Stimulated activated CD4-positive, alpha-beta T cell treated with anti-CD3 and anti-CD28 coated beads, Interleukin-15, amount 100 ng/mL, for 24 hours (primary cell): ENCODE measurements at regions not wholly inside any gene's neighbourhood (a gene's known extent, or its start where the extent isn't known, plus 50 kb on each side); places are given as distances from the start of the nearest gene placed in this dataset.
"Not testable (repeated sequence)": the region's sequence is repeated elsewhere in the genome, so short reads cannot be mapped to it uniquely, and the experiment has no call there.

ENCODE experiments used
- DNase-seq: peaks from one replicate; pipeline ENCODE4 v3.0.0-alpha.2; 2020

DNA sequence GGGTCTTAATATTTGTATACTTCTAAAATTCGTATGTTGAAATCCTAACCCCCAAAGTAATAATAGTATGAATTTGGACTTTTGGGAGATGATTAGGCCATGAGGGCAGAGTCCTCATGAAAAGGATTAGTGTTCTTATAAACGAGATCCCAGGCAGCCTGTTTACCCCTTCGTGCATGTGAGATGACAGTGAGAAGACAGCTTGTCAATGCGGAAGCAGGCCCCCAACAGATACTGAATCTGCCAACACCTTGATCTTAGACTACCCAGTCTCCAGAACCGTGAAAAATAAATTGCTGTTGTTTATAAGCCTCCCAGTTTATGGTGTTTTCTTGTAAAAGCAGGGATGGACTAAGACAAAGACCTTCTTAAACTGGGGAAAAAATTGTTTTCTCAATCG, 714.2 kb downstream of the SI start:
- no peak for DNase-seq

DNA sequence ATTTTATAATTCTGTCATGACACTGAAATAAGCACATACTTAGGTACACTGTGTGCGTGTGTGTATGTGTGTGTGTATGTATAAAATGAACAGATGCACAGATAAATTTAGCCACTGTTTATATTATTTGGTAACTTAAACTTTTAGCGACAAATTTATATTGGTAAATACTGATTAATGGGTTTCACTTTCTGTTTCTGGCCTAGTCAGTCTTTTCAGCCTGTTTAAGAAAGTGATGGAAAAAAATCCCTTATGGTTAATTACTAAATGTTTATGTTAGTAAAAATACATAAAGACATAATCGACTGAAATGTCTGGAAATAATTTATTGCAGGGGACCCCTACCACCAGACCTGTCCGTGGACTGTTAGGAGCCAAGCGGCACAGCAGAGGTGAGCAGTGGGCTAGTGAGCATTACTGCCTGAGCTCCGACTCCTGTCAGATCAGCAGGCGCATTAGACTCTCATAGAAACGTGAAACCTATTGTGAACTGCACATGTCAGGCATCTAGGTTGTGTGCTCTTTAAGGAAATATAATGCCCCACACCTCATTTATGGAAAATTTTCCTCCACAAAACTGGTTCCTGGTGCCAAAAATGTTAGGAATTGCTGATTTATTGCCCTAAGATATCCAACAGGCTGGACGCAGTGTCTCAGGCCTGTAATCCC, 717.4 kb downstream of the SI start:
- no peak for DNase-seq

DNA sequence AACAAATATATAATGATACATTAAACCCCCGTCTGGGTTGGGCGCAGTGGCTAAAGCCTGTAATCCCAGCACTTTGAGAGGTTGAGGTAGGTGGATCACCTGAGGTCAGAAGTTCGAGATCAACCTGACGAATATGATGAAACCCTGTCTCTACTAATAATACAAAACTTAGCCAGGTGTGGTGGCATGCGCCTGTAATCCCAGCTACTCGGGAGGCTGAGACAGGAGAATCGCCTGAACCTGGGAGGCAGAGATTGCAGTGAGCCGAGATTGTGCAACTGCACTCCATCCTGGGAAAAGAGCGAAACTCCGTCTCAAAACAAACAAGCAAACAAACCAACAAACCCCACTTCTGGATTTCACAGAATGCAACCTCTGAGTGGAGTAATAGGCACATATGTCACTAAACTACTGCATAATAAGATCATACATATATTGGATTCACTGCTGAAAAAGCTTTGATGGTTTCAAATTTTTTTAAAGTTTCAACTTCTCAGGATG, 718.2 kb downstream of the SI start:
- DNase-seq, result no peak

DNA sequence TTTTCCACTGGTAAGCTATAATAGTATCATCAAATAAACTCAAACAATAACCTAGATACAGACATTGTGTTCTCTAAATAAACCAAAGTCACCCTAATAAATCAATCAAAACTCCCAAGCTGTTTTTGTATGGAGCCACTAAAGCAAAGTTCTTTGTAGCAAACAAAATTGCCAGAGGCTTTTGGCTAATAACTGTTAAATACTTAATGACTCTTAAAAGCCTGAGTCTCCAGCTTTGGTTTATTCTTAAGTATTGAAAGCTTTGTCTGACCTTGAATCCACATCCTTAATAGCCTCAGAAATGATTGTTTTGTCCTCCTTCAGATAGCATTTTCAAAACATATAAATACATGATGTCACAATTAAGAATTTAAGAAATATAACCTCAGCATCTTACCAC, 725.3 kb downstream of the SI start:
- no peak for DNase-seq

DNA sequence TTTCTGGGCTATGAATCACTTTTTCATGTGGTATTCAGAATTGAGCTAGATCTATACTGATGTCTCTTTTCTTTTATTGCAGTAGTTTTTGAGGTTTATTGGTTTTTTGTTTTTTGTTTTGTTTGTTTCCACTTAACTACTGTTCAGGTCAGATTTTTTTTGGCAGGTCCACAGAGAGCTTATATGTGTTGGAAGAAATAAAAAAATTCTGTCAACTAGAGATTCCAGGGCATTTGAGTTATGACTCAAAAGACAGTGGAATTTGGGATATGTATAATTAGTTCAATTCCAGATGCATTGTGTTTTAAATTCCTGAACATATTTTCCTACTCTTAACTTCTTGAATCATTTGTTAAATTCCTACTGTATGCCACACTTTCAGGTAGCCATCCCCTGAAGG, 727.2 kb downstream of the SI start:
- DNase-seq, result no peak

DNA sequence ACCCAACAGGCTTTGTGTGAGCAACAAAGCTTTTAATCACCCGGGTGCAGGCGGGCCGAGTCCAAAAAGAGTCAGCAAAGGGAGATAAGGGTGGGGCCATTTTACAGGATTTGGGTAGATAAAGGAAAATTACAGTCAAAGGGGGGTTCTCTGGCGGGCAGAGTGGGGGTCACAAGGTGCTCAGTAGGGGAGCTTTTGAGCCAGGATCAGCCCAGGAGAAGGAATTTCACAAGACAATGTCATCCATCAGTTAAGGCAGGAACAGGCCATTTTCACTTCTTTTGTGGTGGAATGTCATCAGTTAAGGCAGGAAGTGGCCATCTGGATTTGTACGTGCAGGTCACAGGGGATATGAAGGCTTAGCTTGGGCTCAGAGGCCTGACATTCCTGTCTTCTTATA, 736.1 kb downstream of the SI start:
- not testable (repeated sequence) for DNase-seq

DNA sequence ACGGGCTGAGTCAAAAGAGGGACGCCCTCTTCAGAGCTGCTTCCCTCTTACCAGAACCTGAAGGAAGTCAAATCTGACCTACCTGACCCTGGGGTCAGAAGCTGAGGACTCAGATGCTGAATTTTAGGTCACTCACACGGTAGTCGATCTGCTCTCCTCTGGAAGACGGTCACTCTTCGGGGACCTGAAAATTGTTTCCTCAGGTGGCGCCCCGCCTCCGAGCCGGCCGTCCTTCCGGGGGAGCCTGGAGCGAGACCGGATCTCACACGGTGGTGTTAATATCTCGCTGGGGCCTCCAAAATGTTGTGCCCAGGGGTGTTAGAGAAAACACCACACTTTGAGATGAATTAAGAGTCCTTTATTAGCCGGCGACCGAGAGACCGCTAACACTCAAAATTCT, 737.2 kb downstream of the SI start:
- no peak for DNase-seq

DNA sequence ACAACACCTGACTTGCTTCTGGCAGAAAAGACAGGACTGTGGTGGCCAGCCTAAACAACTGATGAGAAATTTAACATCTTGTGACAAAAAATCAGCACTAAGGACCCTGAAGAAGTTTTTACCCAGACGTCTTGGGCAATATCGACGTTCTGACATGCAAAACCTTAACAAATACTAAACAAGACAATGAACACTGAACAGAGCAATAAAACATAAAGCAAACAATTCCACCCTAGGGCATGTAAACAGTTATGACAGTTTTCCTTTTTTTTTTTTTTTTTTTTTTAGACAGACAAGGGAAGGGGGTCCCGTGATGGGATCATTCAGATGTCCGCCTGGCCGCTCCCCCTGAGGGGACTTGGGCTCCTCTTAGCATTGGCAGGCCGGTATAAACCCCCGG, 738.0 kb downstream of the SI start:
- no peak for DNase-seq

DNA sequence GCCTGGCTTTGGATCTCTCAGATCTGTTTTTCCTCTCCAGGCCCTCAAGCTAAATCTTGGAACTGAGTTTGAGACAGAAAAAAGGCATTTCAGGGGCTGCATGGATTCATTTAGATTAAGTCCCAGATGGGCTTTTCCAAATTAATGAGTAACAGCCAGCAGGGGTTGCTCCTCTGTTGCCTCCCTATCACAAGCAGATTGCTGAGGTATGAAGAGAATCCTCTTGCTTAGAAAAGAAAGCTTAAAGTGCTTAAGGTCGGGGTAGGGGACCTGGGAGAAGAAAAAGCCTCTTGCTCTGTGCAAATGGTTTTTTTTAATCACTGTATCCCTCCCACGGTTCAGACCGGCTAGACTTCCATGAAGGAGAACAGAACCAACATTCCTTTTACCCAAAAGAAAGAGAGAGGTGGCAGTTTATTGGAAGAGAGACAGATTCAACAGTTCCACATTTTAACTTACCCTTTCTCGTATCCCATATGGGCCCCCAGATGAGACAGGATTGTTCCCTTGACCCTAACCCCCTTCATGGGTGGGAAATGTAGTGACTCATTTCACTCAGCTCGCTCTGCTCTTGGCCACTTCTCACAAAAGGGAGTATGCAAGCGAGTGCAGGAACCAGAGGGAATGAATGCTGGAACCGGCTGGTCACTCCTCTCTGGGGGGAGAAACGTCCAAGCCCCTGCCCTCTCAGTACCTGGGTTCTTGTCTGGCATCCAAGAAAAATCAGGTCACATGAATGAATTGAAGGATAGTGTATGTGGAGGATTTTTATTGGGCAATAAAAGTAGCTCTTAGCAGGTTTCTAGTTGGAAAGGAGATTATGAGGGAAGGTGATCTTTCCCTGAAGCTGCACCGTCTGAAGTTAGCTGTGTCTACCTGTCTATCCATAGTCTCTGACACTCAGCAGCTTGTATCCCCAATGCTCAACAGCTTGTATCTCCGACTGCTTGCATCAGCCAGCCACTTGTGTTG, 745.2 kb downstream of the SI start:
- DNase-seq, result no peak

DNA sequence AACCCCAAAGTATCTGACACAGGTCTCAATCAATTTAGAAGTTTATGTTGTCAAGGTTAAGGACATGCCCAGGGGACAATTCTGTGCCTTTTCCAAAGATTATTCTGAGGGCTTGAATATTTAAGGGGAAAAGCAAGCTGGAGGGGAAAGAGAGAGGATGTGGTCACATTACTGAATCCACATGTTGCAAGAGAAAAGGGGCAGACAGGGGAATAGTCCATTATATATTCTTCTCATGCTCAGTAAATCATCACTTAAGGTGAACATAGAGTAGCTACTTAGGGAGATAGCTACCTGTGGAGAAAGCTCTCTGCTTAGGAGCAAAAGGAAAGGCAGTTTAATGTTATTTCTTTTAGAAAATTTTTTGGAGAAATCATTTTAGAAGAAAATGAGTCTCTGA, 751.6 kb downstream of the SI start:
- no peak for DNase-seq

DNA sequence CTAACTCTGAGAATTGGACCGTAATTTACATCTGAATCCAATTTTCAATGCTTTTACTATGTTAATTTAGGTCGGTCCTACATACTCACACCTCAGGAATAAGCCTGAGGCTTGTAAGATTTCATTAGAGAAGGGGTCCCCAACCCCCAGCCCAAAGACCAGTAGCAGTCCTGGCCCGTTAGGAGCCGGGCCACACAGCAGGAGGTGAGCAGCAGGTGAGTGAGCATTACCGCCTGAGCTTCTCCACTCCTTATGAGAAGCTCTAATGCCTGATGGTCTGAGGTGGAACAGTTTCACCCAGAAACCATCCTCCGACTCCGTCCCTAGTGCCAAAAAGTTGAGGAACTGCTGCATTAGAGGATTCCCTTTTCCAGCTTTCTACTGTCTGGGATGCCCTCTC, 757.3 kb downstream of the SI start:
- DNase-seq, result no peak

DNA sequence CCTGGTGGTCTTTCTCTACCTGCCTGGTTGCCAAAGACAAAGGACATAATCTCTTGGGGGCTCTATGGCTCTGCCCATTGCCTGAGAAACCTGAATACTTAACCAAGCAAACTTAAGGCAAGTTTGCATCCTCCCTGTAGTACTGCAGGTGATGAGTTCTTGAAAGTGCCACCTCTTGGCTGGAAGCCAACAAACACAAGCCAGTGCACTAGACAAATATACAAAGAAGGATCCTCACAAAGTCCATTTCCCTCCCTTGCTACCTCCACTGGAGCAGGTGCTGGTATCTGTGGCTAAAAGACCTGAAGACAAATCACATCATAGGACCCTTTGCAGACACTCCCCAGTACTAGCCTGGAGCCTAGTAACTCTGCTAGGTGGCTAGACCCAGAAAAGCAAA, 772.3 kb downstream of the SI start:
- no peak for DNase-seq

DNA sequence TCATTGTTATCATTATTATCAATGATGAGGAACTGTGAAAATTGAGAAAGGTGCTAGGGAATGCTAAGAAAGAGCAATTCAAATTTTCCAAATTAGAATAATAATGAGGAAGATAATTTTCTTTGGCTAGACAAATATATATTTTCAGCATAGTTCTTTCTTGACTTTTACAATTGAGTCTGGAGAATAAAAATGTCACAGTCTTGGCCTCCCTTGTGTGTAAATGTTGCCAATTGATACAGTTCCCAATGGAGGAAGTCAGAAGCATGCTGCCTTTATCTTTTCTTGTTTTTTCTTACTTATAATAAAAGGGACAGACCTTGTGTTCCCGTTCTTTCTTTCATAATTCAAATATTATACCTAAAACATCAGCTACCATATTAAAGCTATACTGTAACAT, 774.4 kb downstream of the SI start:
- no peak for DNase-seq

DNA sequence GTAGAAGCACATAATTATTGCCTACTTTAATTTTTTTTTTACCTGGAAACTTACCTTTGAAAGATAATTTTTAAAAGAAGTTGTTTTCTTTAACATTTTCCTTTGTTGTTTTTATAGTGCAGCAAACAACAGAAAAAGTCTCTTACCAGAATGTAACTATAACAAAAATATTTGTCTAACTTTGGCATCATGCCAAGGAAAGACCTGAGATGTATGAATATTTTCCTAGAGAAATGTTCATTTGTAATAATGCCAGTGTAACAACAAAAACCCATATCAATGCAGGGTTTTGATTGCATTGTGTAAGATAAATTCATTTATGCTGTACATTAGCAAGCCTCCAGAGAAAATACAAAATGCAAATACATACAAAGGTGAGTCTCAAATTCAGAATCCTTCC, 775.7 kb downstream of the SI start:
- no peak for DNase-seq

DNA sequence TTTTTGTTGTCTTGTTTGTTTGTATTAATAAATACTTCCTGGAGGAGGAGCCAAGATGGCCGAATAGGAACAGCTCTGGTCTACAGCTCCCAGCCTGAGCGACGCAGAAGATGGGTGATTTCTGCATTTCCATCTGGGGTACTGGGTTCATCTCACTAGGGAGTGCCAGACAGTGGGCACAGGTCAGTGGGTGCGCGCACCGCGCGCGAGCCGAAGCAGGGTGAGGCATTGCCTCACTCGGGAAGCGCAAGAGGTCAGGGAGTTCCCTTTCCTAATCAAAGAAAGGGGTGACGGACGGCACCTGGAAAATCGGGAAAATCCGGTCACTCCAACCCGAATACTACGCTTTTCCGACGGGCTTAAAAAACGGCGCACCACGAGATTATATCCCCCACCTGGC, 786.8 kb downstream of the SI start:
- DNase-seq, result not testable (repeated sequence)

DNA sequence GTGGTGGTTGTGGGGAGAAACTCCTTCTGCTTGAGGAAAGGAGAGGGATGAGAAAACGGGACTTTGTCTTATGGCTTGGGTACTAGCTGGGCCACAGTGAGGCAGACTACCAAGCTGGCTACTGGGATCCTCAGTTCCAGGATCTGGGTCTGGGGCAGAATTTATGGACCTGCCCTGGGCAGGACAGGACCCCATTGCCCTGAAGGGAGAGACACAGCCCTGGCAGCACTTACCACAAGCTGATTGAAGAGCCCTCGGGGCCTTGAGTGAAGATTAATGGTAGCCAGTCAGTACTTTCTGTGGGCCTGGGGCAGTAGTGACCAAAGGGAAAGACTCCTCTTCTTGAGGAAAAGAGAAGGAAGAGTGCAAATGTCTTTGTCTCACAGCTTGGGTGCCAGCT, 799.7 kb downstream of the SI start:
- DNase-seq, result no peak

DNA sequence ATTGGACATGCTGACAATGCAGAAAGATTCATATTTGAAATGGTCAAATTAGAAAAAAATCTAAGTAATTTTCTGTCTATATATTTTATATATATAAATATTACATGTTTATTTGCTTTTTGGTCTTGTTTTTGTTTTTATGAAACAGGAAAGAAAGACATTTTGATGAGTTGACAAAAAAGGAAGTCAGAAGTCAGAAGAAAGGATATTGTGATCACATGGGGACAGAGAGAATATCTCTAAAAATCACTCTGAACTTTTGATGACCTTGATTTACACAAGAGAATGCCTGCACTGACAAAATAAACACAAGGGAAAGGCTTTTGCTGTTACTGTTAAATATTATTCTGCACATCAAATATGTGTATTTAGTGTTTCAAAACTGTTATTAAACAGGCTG, 811.2 kb downstream of the SI start:
- DNase-seq, result no peak

DNA sequence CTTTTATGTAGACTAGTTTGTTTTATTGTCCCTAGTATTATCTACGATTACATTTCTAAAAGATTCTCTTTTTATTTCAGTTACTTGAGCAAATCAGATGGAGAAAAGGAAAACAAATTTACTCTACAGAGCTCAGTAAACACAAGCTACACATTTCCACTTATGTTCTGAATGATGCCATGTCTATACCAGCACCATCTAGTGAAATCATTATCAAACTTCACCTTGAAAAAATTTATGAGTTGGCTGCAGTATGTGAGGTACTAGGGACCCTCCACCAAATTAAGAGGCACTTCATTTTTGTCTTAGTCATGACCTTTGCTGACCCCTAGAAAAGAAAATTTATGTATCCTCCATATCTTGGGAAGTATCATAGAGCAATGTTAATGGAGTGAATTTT, 827.4 kb downstream of the SI start:
- DNase-seq, result no peak

DNA sequence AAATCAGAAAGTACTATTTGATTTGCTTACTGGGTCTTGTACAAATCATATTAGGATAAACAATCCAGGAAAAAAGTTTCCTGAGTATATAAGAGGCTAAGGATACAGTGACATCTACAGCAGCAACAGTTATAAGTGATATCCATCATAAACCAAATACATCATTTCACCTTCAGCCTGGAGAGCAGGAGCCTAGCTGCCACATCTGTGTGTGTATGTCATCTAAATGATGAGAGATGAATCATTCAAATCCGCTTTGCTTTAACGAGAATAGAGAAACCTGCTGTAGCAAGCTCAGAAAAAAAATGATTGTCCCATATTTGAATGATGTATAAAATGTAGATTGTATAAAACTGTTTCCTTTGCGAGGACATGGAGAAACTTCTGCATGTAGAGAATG, 841.4 kb downstream of the SI start:
- no peak for DNase-seq

DNA sequence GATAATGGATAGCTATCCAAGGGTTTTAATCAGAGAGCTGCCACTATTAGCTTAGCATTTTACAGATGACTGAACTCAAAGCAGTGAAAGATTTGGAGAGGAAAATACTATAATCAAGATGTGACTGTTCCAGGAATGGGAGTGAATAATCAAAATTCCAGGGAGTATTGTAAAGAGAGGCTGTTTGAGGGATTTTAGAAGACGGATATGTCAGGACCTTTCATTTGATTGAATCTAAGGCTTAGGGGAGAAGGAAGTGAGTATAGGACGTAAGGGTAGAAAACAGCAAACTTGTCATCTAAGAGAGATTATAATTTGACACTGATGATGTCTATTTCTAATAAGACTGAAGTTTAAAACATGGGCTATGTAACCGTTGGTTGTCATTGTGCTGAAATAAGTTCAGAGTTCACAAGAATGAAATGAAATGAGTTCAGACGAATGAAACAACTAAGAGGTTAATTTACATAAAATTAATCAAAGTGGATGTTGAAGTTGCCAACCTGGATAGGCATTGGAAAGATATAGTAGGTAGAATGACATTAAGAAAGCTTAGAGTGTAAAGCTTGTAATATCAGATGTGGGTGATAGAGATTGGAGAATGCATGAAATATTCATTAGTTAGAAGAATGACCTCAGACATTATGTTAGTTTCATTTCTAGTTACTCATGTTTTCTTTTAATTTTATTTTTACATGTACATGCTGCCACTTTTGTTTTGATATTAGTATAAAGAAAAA, 842.8 kb downstream of the SI start:
- no peak for DNase-seq

DNA sequence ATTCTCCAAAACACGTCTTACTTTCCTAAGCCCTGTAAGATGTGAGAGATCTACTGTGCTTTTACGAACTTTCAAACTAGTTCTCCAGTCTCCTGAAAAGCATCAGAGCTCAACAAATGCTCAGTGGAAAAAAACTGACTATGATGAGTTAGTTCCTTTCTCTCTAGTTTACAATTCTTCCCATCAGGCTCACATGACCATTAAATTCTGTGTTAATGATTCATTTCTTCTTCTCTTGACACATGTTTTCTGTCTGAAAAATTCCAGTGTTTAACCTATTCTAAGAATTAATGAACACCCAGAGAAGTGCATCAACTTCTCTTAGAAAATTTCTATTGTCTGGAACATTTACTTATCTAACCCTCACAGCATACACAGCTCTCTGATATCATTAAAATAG, 844.3 kb downstream of the SI start:
- DNase-seq, result no peak

DNA sequence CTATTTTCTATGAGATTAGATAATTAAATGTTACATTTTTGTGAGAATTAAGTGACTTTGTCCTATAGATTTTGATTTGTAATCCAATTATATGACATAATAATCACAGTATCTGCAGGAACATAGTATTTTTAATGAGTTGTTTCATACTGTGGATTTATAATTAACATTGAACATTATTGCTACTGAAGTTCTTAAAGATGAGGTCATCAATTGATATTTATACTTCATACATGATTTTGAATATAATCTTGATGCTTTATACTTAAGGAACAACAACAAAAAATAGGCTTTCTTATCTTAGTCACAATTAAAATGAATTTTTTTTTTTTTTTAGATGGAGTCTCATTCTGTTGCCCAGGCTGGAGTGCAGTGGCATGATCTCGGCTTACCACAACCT, 846.6 kb downstream of the SI start:
- DNase-seq, result no peak

DNA sequence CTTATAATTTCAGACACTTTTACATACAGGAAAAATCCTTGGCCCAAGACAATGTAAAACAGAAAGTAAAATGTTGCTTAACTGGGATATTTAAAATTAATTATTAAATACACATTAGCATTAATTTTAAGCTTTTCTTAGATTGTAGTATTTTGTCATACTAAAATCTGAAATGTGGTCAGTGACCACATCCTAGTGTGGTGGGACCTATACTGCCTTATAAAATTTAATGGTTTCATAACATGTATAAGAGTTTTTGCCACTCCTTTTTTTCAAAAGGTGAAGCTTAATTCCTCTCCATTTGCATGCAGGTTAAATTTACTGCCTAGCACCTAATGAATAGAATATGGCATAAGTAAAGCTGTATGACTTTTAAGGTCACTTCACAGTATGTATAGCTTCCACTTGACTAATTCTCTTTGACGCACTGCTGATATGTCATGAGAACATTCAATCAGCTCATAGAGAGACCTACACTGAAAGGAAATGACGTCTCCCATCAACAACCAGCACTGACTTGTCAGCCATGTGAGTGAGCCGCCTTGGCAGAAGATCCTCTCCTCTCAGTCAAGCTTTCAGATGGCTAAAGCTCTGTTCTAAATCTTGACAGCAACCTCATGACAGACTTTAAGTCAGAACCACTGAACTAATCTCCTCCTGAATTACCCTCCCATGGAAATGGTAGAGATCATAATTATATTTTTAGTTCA, 847.8 kb downstream of the SI start:
- DNase-seq, result no peak
